Body of pancreas (tissue), 4 donors: ENCODE measurements at regions not wholly inside any gene's neighbourhood (a gene's known extent, or its start where the extent isn't known, plus 50 kb on each side); places are given as distances from the start of the nearest gene placed in this dataset.

Experiments
- POLR2A ChIP-seq, 3 donors: fragments of 450-650 bp; IDR thresholded peaks; one replicate each; pipeline ENCODE4 v1.6.1; 2016; ENCODE audit warnings: antibody characterized with exemption in 3 of 3, mild to moderate bottlenecking in 2 of 3
- TF ChIP-seq, protein P1 (sequence below), 7 experiments: fragments of 450-650 bp in 4 of 7; fragments of 200-600 bp in 3 of 7; sonication (generic) in 3 of 7; IDR thresholded peaks; one replicate each; pipeline ENCODE4 v1.5.1; 2016 to 2019; ENCODE audit warnings: antibody characterized with exemption in 7 of 7

DNA sequence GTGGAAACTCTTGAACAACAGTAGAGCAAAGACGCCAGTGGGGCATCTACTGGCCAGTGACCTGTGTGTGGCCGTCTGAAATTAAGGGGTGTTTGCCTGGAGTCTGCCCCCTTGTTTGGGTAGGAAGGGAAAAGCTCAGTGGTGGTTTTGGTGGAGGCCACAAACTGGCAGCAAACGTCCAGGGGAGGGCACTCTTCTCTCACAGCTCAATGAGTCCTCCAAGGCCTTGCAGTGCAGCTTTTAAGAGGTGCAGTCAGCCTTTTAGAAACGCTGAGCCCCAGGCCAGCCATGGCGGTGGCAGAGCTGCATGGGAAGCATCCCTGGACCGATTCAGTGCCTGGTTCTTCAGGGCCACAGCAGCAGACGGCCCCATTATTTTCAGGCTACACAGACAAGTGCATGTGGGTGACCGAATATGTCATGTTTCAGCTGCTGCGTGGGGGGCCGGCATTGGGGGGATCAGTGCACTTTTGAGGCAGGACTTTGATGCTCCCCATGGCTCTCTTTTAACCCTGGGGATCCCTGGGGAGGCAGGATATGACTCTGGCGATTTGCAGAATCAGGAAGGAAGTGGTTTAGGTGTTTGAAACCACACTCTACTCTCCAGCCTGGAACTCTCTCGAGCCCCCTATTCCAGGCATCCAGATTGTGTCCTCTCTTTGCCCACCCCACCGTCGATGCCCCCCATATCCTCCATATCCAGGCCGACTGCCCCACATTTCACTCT lies 414.0 kb downstream of the PRDM2 start:
- TF ChIP-seq, protein P1, sequence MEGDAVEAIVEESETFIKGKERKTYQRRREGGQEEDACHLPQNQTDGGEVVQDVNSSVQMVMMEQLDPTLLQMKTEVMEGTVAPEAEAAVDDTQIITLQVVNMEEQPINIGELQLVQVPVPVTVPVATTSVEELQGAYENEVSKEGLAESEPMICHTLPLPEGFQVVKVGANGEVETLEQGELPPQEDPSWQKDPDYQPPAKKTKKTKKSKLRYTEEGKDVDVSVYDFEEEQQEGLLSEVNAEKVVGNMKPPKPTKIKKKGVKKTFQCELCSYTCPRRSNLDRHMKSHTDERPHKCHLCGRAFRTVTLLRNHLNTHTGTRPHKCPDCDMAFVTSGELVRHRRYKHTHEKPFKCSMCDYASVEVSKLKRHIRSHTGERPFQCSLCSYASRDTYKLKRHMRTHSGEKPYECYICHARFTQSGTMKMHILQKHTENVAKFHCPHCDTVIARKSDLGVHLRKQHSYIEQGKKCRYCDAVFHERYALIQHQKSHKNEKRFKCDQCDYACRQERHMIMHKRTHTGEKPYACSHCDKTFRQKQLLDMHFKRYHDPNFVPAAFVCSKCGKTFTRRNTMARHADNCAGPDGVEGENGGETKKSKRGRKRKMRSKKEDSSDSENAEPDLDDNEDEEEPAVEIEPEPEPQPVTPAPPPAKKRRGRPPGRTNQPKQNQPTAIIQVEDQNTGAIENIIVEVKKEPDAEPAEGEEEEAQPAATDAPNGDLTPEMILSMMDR (IDR thresholded peaks at IDR 0.05): peak in 6 of 7 experiments; percentile 33 to 60 (median 44)
- no peak for TF ChIP-seq POLR2A (IDR thresholded peaks at IDR 0.05)
